Hypothalamus (tissue), 51 donors: ENCODE measurements at regions not wholly inside any gene's neighbourhood (a gene's known extent, or its start where the extent isn't known, plus 50 kb on each side); places are given as distances from the start of the nearest gene placed in this dataset.
"Not testable (repeated sequence)": the region's sequence is repeated elsewhere in the genome, so short reads cannot be mapped to it uniquely, and the experiment has no call there.

ENCODE experiments used
- DNase-seq, 51 donors: peaks; one replicate each; lab custom pipeline; 2025; lab: John Stamatoyannopoulos, UW

- no peak for DNase-seq
Observed at GRCh38 chr17:5896215-5896614, 174.0 kb upstream of the WSCD1 start.

- DNase-seq, result peak in 4 of 51 donors; percentile 9 to 14 (median 12)
Observed at GRCh38 chr17:5897275-5897911, 172.8 kb upstream of the WSCD1 start.

GRCh38 chr17:5897981-5898380 is 172.2 kb upstream of the WSCD1 start:
- DNase-seq, result not testable (repeated sequence)

GRCh38 chr17:5898406-5898805 is 171.8 kb upstream of the WSCD1 start:
- DNase-seq, result no peak

- DNase-seq, result no peak
Observed at GRCh38 chr17:5899496-5900195, 170.5 kb upstream of the WSCD1 start.

GRCh38 chr17:5901731-5902130 is 168.4 kb upstream of the WSCD1 start:
- DNase-seq, result no peak

GRCh38 chr17:5902181-5903140 is 167.7 kb upstream of the WSCD1 start:
- no peak for DNase-seq

GRCh38 chr17:5911919-5912318 is 158.3 kb upstream of the WSCD1 start:
- DNase-seq, result no peak

GRCh38 chr17:5913032-5913531 is 157.1 kb upstream of the WSCD1 start:
- DNase-seq, result peak in 26 of 51 donors; percentile 9 to 88 (median 44)

- DNase-seq, result no peak
Observed at GRCh38 chr17:5913641-5914040, 156.5 kb upstream of the WSCD1 start.

- DNase-seq, result no peak
Observed at GRCh38 chr17:5915337-5915736, 154.8 kb upstream of the WSCD1 start.

GRCh38 chr17:5919089-5919488 is 151.1 kb upstream of the WSCD1 start:
- DNase-seq, result no peak

- peak in 1 of 51 donors; percentile 35 for DNase-seq
Observed at GRCh38 chr17:5921512-5922282, 148.5 kb upstream of the WSCD1 start.

GRCh38 chr17:5922476-5922875 is 147.7 kb upstream of the WSCD1 start:
- no peak for DNase-seq

GRCh38 chr17:5929721-5930120 is 140.5 kb upstream of the WSCD1 start:
- DNase-seq, result peak in 1 of 51 donors; percentile 10

- DNase-seq, result not testable (repeated sequence)
Observed at GRCh38 chr17:5930555-5930954, 139.6 kb upstream of the WSCD1 start.

GRCh38 chr17:5931616-5932015 is 138.6 kb upstream of the WSCD1 start:
- DNase-seq, result peak in 12 of 51 donors; percentile 2 to 36 (median 16)

GRCh38 chr17:5933430-5933829 is 136.7 kb upstream of the WSCD1 start:
- DNase-seq, result no peak

- no peak for DNase-seq
Observed at GRCh38 chr17:5941258-5941657, 128.9 kb upstream of the WSCD1 start.

GRCh38 chr17:5942687-5943086 is 127.5 kb upstream of the WSCD1 start:
- DNase-seq, result no peak
